Uterus (tissue), 3 donors: ENCODE measurements at regions not wholly inside any gene's neighbourhood (a gene's known extent, or its start where the extent isn't known, plus 50 kb on each side); places are given as distances from the start of the nearest gene placed in this dataset.

Experiments
- DNase-seq, 2 donors: peaks; one replicate each; pipeline ENCODE4 v3.0.0-alpha.2; 2019 to 2020
- H3K27ac ChIP-seq, 2 donors: fragments of 200-600 bp; sonication (generic); 1 replicate in 1 of 2; 2 replicates in 1 of 2; pipeline ENCODE4 v1.5.1; 2016 to 2018
- H3K27me3 ChIP-seq, 2 donors: fragments of 200-600 bp; sonication (generic); one replicate each; pipeline ENCODE4 v1.5.1; 2018 to 2019; ENCODE audit warnings: control low read depth in 1 of 2
- H3K36me3 ChIP-seq, 2 donors: fragments of 200-600 bp; sonication (generic); one replicate each; pipeline ENCODE4 v1.5.1; 2019; ENCODE audit warnings: control low read depth in 1 of 2
- H3K4me1 ChIP-seq, 2 donors: fragments of 200-600 bp; sonication (generic); one replicate each; pipeline ENCODE4 v1.5.1; 2018 to 2019; ENCODE audit warnings: control low read depth in 1 of 2
- H3K4me3 ChIP-seq, 2 donors: fragments of 200-600 bp; sonication (generic); 1 replicate in 1 of 2; 2 replicates in 1 of 2; pipeline ENCODE4 v1.5.1; 2018 to 2019; ENCODE audit warnings: mild to moderate bottlenecking in 1 of 2
- H3K9me3 ChIP-seq, 2 donors: fragments of 200-600 bp; sonication (generic); one replicate each; pipeline ENCODE4 v1.5.1; 2019; ENCODE audit warnings: control low read depth in 1 of 2
- CTCF ChIP-seq, 4 experiments: fragments of 200-600 bp in 2 of 4; fragments of 450-650 bp in 2 of 4; sonication (generic) in 2 of 4; IDR thresholded peaks; one replicate each; pipeline ENCODE4 v1.5.1; 2016 to 2019; ENCODE audit warnings: antibody characterized with exemption in 4 of 4, mild to moderate bottlenecking in 2 of 4, moderate library complexity in 1 of 4
- POLR2A ChIP-seq, 2 donors: fragments of 450-650 bp; IDR thresholded peaks; one replicate each; pipeline ENCODE4 v1.6.1; 2016; ENCODE audit warnings: antibody characterized with exemption in 2 of 2, mild to moderate bottlenecking in 1 of 2, moderate library complexity in 1 of 2
- intact Hi-C: fragments of 100-400 bp; cut with DNase I; formaldehyde crosslinking; loops from one replicate; pipeline ENCODE4 v1.15.1; 2023; ENCODE audit warnings: low total_unique reads
- donor health status: DM: yes; HTN: yes; CAD: no.

GRCh38 chr7:35422715-35423114, 168.8 kb upstream of the TBX20 start:
- TF ChIP-seq CTCF (IDR thresholded peaks at IDR 0.05) (no peak), POLR2A (IDR thresholded peaks at IDR 0.05) (no peak)
- Histone ChIP-seq H3K9me3 (no peaks in the 10 kb centered on the region), H3K36me3 (no peaks in the 10 kb centered on the region), H3K4me3 (no peak overlapping the region), H3K27ac (no peak overlapping the region), H3K4me1 (no peaks in the 10 kb centered on the region), H3K27me3 (no peaks in the 10 kb centered on the region)
- intact Hi-C loops, result no loop called here
- DNase-seq, result no peak

DNA sequence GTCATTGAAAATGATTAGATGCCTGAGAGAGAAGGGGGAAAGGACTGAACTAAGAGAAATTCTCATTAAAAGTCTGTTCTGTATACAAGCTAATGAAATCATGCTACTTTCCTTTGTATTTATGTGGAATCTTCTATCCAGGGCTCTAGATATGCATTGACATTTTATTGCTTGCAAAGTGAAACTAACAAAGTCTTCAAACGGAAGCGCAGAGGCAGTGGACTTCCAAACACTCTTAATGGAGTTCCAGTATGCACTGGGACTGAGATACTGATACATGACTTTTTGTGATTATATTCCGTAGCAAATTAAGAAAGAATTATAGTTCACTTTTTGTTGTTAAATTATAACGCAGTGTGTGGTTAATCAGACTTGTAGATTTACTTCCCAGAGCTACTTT, 166.8 kb upstream of the TBX20 start:
- no peaks in the 10 kb centered on the region for H3K36me3 ChIP-seq
- no peak for DNase-seq
- no peaks in the 10 kb centered on the region for H3K27me3 ChIP-seq
- TF ChIP-seq POLR2A (IDR thresholded peaks at IDR 0.05) (no peak), CTCF (IDR thresholded peaks at IDR 0.05) (no peak)
- no peak overlapping the region for H3K27ac ChIP-seq
- no peaks in the 10 kb centered on the region for H3K4me1 ChIP-seq
- intact Hi-C loops, result no loop called here
- H3K9me3 ChIP-seq, result no peaks in the 10 kb centered on the region
- H3K4me3 ChIP-seq, result no peak overlapping the region

DNA sequence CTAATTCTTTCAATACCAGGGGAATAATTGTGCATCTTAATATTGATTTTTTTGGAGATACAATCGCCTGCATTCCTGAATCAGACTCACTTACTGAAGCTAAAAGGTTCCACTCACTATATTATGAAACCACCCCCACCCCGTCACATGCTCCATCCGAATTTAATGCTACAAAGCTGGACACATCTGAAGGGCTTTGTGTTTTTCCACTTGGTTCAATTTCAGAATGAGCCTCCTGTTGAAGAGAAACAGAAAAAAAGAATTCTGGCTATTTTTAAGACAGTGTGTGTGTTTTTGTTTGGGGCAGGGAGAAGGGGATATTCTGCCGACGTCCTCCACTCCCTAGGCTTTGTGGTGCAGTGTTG, 165.5 kb upstream of the TBX20 start:
- TF ChIP-seq POLR2A (IDR thresholded peaks at IDR 0.05) (no peak), CTCF (IDR thresholded peaks at IDR 0.05) (no peak)
- no peak for DNase-seq

GRCh38 chr7:35418716-35419390, 165.0 kb upstream of the TBX20 start:
- no peak for TF ChIP-seq CTCF (IDR thresholded peaks at IDR 0.05)
- TF ChIP-seq POLR2A (IDR thresholded peaks at IDR 0.05), result no peak
- intact Hi-C loops, result no loop called here
- H3K27me3 ChIP-seq, result no peaks in the 10 kb centered on the region
- no peak overlapping the region for H3K4me3 ChIP-seq
- H3K9me3 ChIP-seq, result no peaks in the 10 kb centered on the region
- no peaks in the 10 kb centered on the region for H3K4me1 ChIP-seq
- H3K27ac ChIP-seq, result no peak overlapping the region
- no peak for DNase-seq
- no peaks in the 10 kb centered on the region for H3K36me3 ChIP-seq

More for the DNA sequence above, 165.5 kb upstream of the TBX20 start:
- H3K9me3 ChIP-seq, result no peaks in the 10 kb centered on the region
- no peak overlapping the region for H3K27ac ChIP-seq
- intact Hi-C loops, result no loop called here
- H3K4me3 ChIP-seq, result no peak overlapping the region
- no peaks in the 10 kb centered on the region for H3K36me3 ChIP-seq
- no peaks in the 10 kb centered on the region for H3K27me3 ChIP-seq
- H3K4me1 ChIP-seq, result no peaks in the 10 kb centered on the region

GRCh38 chr7:35416568-35416967, 162.7 kb upstream of the TBX20 start:
- Histone ChIP-seq H3K36me3 (no peaks in the 10 kb centered on the region), H3K4me3 (no peak overlapping the region), H3K27me3 (no peaks in the 10 kb centered on the region), H3K4me1 (no peaks in the 10 kb centered on the region), H3K9me3 (no peaks in the 10 kb centered on the region), H3K27ac (no peak overlapping the region)
- no peak for DNase-seq
- intact Hi-C loops, result no loop called here
- no peak for TF ChIP-seq POLR2A (IDR thresholded peaks at IDR 0.05)
- TF ChIP-seq CTCF (IDR thresholded peaks at IDR 0.05), result no peak
